Muscle of leg (tissue), 3 donors: ENCODE measurements at regions not wholly inside any gene's neighbourhood (a gene's known extent, or its start where the extent isn't known, plus 50 kb on each side); places are given as distances from the start of the nearest gene placed in this dataset.

ENCODE experiments used
- DNase-seq: peaks from one replicate; pipeline ENCODE4 v3.0.0; 2013
- H3K27ac ChIP-seq: one replicate; pipeline ENCODE4 v1.5.1; 2013; ENCODE audit warnings: mild to moderate bottlenecking, low read length, control low read depth
- H3K27me3 ChIP-seq: one replicate; pipeline ENCODE4 v1.6.1; 2013; ENCODE audit warnings: low read length; ENCODE audit not compliant: control insufficient read depth, insufficient read depth
- H3K36me3 ChIP-seq: one replicate; pipeline ENCODE4 v1.6.1; 2013; ENCODE audit warnings: low read length; ENCODE audit not compliant: control insufficient read depth, insufficient read depth
- H3K4me1 ChIP-seq: one replicate; pipeline ENCODE4 v1.6.1; 2013; ENCODE audit warnings: low read length; ENCODE audit not compliant: control insufficient read depth, insufficient read depth
- H3K4me3 ChIP-seq: one replicate; pipeline ENCODE4 v1.5.1; 2013; ENCODE audit warnings: low read length, control low read depth
- H3K9me3 ChIP-seq: replicated peaks from 2 replicates; pipeline ENCODE4 v1.6.1; 2013; ENCODE audit warnings: low read depth, low read length; ENCODE audit not compliant: control insufficient read depth
- WGBS: methylation state at CpG from one replicate; pipeline ENCODE4 v1.1.5; 2013; ENCODE audit warnings: missing lambda C conversion rate; ENCODE audit not compliant: insufficient coverage; 5-methylcytosine and 5-hydroxymethylcytosine counted together

GRCh38 chr15:96687388-96688107, 357.0 kb downstream of the NR2F2 start:
- WGBS: 50% methylated on average over 1 of the region's 5 CpGs

DNA sequence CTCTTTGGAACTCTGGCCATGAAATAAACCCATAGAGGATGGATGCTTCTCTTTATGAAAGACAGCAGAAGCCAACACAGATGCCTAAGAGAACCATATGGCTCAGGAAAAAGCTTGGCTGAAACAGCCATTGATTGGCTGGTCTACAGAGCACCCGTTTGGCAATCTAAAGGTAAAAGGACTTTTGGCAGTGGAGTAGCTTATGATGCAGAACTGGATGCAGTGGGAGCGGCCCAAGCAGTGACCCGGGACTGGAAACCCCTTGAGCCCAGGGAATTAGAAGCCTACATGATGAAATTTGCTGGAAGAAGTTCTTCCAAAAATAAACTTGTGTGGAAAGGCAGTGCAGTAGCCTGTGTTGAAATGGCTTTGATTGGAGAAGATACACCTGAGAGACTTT, 360.2 kb downstream of the NR2F2 start:
- Histone ChIP-seq H3K36me3 (no peaks in the 10 kb centered on the region), H3K4me3 (no peak overlapping the region), H3K4me1 (no peaks in the 10 kb centered on the region), H3K27me3 (no peaks in the 10 kb centered on the region), H3K9me3 (no peaks in the 10 kb centered on the region), H3K27ac (no peak overlapping the region)
- peak; percentile 16 for DNase-seq
- 18% methylated on average over 3 of the region's 3 CpGs for WGBS

More at GRCh38 chr15:96687388-96688107, 357.0 kb downstream of the NR2F2 start:
- Histone ChIP-seq H3K27me3 (no peaks in the 10 kb centered on the region), H3K4me1 (no peaks in the 10 kb centered on the region), H3K9me3 (no peaks in the 10 kb centered on the region), H3K36me3 (no peaks in the 10 kb centered on the region), H3K4me3 (no peak overlapping the region), H3K27ac (no peak overlapping the region)
- DNase-seq: no peak

- Histone ChIP-seq H3K9me3 (no peaks in the 10 kb centered on the region), H3K27ac (no peak overlapping the region), H3K36me3 (no peaks in the 10 kb centered on the region), H3K4me1 (no peaks in the 10 kb centered on the region), H3K4me3 (no peak overlapping the region), H3K27me3 (no peaks in the 10 kb centered on the region)
- no peak for DNase-seq
- 60% methylated on average over 1 of the region's 7 CpGs for WGBS
These were observed 362.3 kb downstream of the NR2F2 start for GRCh38 chr15:96692826-96693225.

DNA sequence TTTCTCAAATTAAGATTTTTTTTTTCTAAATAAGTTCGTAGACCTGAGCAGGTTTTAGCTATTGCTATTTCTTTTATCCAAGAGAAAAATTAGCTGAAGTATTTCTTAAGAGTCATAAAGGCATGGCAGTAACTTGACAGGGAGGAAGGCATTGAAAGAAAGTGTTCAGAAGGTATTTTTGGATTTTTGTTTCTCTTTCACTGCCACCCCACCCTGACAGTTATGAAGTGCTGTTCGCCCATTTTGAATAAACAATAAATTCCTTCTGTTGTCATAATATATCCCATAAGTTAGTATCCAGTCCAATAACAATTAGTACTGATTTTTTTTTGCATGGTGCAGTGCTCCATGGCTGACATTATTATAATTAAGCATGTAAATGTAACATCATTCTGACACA, 363.0 kb downstream of the NR2F2 start:
- no peaks in the 10 kb centered on the region for H3K27me3 ChIP-seq
- no peaks in the 10 kb centered on the region for H3K9me3 ChIP-seq
- no peak for DNase-seq
- H3K4me1 ChIP-seq: no peaks in the 10 kb centered on the region
- H3K4me3 ChIP-seq: no peak overlapping the region
- no peak overlapping the region for H3K27ac ChIP-seq
- WGBS: no CpG with 5 or more reads among the region's 2 CpGs
- H3K36me3 ChIP-seq: no peaks in the 10 kb centered on the region

- 67% methylated on average over 1 of the region's 4 CpGs for WGBS
- no peak for DNase-seq
- no peaks in the 10 kb centered on the region for H3K9me3 ChIP-seq
These were observed 363.6 kb downstream of the NR2F2 start for GRCh38 chr15:96693990-96694517.

DNA sequence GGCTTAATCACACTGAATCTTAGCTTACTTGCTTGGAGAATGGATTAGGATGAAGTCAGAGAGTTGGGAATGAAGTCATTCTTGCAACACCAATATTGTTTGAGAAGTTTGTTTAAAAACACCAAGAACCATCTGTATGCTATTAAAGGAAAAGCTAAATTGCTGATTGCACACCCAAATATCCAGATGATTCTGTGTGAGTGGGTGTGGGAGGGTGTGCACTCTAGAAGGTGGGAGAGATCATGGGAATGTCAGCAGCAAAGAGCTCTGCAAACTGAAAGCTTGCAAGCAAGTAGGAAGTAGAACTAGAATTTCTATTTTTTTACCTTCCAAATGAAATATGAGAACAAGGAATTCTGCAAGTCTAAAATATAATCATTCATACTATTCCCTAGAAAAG, 364.9 kb downstream of the NR2F2 start:
- DNase-seq: no peak
- no peaks in the 10 kb centered on the region for H3K36me3 ChIP-seq

More at GRCh38 chr15:96693990-96694517, 363.6 kb downstream of the NR2F2 start:
- no peak overlapping the region for H3K4me3 ChIP-seq
- H3K36me3 ChIP-seq: no peaks in the 10 kb centered on the region
- no peaks in the 10 kb centered on the region for H3K27me3 ChIP-seq
- H3K4me1 ChIP-seq: no peaks in the 10 kb centered on the region
- H3K27ac ChIP-seq: no peak overlapping the region

GRCh38 chr15:96699871-96700401, 369.4 kb downstream of the NR2F2 start:
- WGBS: no CpG with 5 or more reads among the region's 3 CpGs
- DNase-seq: no peak
- Histone ChIP-seq H3K4me1 (no peaks in the 10 kb centered on the region), H3K27me3 (no peaks in the 10 kb centered on the region), H3K27ac (no peak overlapping the region), H3K4me3 (no peak overlapping the region), H3K36me3 (no peaks in the 10 kb centered on the region), H3K9me3 (no peaks in the 10 kb centered on the region)

More for the DNA sequence above, 364.9 kb downstream of the NR2F2 start:
- no peak overlapping the region for H3K4me3 ChIP-seq
- H3K27me3 ChIP-seq: no peaks in the 10 kb centered on the region
- H3K4me1 ChIP-seq: no peaks in the 10 kb centered on the region
- no peak overlapping the region for H3K27ac ChIP-seq
- no peaks in the 10 kb centered on the region for H3K9me3 ChIP-seq

DNA sequence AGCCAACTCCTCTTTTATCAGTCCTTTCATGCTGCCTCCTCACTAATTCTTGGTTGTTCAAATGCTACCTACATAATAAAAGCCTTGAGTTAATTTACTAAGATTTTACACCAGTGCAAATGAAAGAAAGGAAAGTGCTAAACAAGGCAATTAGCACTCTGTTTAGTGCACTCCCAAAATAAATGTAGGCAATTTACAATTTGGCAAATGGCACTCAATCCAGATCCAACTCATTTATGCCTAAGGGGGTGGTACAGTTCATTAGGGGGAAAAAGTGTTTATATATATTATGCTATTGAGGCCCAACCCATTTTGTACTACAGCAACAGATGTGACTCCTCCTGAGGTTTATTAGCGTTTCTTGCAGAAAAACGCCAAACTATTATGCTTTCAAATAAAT, 370.1 kb downstream of the NR2F2 start:
- Histone ChIP-seq H3K36me3 (no peaks in the 10 kb centered on the region), H3K9me3 (no peaks in the 10 kb centered on the region), H3K4me3 (no peak overlapping the region), H3K27ac (no peak overlapping the region), H3K27me3 (no peaks in the 10 kb centered on the region), H3K4me1 (no peaks in the 10 kb centered on the region)
- WGBS: no CpG with 5 or more reads among the region's 2 CpGs
- DNase-seq: no peak

DNA sequence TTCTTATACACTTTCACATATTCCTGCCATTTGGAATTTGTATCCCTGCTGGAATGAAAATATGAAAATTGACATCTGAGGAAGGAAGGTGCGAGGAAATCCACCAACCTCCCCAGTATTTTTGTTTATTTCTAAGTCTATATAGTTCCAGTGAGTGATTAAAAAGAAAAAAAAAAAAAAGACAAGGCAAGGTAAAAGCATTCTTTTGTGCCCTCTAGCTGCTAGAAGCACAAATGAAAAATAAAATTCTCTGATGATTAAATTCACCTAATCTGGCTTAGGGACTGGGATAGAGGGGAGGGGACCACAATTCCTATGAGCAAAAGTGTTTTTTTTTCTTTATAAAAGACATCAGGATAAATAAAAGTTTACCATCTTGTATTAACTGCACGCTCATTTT, 370.9 kb downstream of the NR2F2 start:
- WGBS: no CpG with 5 or more reads among the region's 2 CpGs
- Histone ChIP-seq H3K4me3 (no peak overlapping the region), H3K27me3 (no peaks in the 10 kb centered on the region)

GRCh38 chr15:96701877-96702276, 371.4 kb downstream of the NR2F2 start:
- no CpG with 5 or more reads among the region's 2 CpGs for WGBS
- no peak overlapping the region for H3K4me3 ChIP-seq
- H3K4me1 ChIP-seq: no peaks in the 10 kb centered on the region
- H3K27ac ChIP-seq: no peak overlapping the region
- no peaks in the 10 kb centered on the region for H3K36me3 ChIP-seq
- no peak for DNase-seq
- H3K9me3 ChIP-seq: no peaks in the 10 kb centered on the region
- peaks cover 2% of the 10 kb centered on the region for H3K27me3 ChIP-seq

More for the DNA sequence above, 370.9 kb downstream of the NR2F2 start:
- no peaks in the 10 kb centered on the region for H3K4me1 ChIP-seq
- no peaks in the 10 kb centered on the region for H3K36me3 ChIP-seq
- no peak overlapping the region for H3K27ac ChIP-seq
- no peak for DNase-seq
- H3K9me3 ChIP-seq: no peaks in the 10 kb centered on the region
